GM12878 (cell line): ENCODE measurements at regions not wholly inside any gene's neighbourhood (a gene's known extent, or its start where the extent isn't known, plus 50 kb on each side); places are given as distances from the start of the nearest gene placed in this dataset.

Source experiments
- EZH2 ChIP-seq: IDR thresholded peaks from 2 replicates; pipeline ENCODE4 v1.6.1; 2012; ENCODE audit warnings: low read depth, mild to moderate bottlenecking, control low read depth, inconsistent platforms, low read length, borderline replicate concordance; ENCODE audit not compliant: control insufficient read depth
- IKZF2 ChIP-seq, 2 experiments: fragments of 450-650 bp; IDR thresholded peaks; 2 replicates each; pipeline ENCODE4 v1.6.1; 2017; ENCODE audit warnings: mild to moderate bottlenecking in 2 of 2, moderate library complexity in 2 of 2
- IRF4 ChIP-seq: IDR thresholded peaks from 2 replicates; pipeline ENCODE4 v1.6.1; 2011; ENCODE audit warnings: low read depth, low read length
- NR2F1 ChIP-seq: fragments of 450-650 bp; conservative IDR thresholded peaks from 2 replicates; pipeline ENCODE4 v1.6.1; 2017; ENCODE audit warnings: mild to moderate bottlenecking
- SMARCA5 ChIP-seq: fragments of 450-650 bp; IDR thresholded peaks from 2 replicates; pipeline ENCODE4 v1.6.1; 2017; ENCODE audit warnings: mild to moderate bottlenecking
- SMC3 ChIP-seq: IDR thresholded peaks from 2 replicates; pipeline ENCODE4 v1.6.1; 2011; ENCODE audit warnings: low read length, improper control_type of control experiment, borderline replicate concordance
- SPI1 ChIP-seq: IDR thresholded peaks from 2 replicates; pipeline ENCODE4 v1.6.1; 2011; ENCODE audit warnings: low read depth, mild to moderate bottlenecking, low read length, moderate library complexity, borderline replicate concordance; ENCODE audit not compliant: insufficient read depth
- TBL1XR1 ChIP-seq: IDR thresholded peaks from 2 replicates; pipeline ENCODE4 v1.6.1; 2012; ENCODE audit warnings: low read depth, low read length, improper control_type of control experiment
- TCF7 ChIP-seq: IDR thresholded peaks from 2 replicates; pipeline ENCODE4 v1.6.1; 2014; ENCODE audit warnings: antibody characterized with exemption, borderline replicate concordance
- TF ChIP-seq, protein P1 (sequence below): IDR thresholded peaks from 2 replicates; pipeline ENCODE4 v1.6.1; 2011; ENCODE audit warnings: low read depth, low read length, improper control_type of control experiment, borderline replicate concordance
- TF ChIP-seq, protein P2 (sequence below): fragments of 450-650 bp; IDR thresholded peaks from 2 replicates; pipeline ENCODE4 v1.6.1; 2017; ENCODE audit warnings: borderline replicate concordance
- TF ChIP-seq, protein P3 (sequence below), 3 experiments: IDR thresholded peaks in 2 of 3; conservative IDR thresholded peaks in 1 of 3; 2 replicates each; pipeline ENCODE4 v1.5.1; 2011; ENCODE audit warnings: low read depth in 3 of 3, low read length in 3 of 3, mild to moderate bottlenecking in 3 of 3, control low read depth in 2 of 3, moderate library complexity in 2 of 3, inconsistent platforms in 1 of 3, mixed read lengths in 1 of 3; ENCODE audit not compliant: control insufficient read depth in 2 of 3, insufficient read depth in 1 of 3; ENCODE audit errors: extremely low read depth in 1 of 3

DNA sequence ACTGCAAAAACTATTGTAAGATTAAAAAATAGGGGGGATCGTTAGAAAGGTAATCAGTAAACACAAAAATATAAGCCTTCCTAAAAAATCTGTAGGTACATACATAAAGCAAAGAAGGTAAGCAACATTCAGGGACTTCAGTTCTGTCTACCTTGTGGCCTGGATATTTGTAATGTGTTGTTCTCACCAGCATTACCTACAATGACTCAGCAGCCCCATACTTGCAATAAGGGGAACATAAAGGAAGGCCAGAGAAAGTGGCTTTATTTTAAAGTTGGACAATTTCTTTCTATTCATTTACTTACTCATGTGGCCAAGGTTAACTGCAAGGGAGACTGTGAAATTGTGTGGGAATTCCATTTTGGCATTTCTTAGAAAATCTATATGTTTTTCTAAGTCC is 277.2 kb upstream of the PREP start:
- no peak for TF ChIP-seq IRF4
- no peak for TF ChIP-seq NR2F1
- TF ChIP-seq, protein P1, sequence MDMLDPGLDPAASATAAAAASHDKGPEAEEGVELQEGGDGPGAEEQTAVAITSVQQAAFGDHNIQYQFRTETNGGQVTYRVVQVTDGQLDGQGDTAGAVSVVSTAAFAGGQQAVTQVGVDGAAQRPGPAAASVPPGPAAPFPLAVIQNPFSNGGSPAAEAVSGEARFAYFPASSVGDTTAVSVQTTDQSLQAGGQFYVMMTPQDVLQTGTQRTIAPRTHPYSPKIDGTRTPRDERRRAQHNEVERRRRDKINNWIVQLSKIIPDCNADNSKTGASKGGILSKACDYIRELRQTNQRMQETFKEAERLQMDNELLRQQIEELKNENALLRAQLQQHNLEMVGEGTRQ = no peak
- TF ChIP-seq, protein P2, sequence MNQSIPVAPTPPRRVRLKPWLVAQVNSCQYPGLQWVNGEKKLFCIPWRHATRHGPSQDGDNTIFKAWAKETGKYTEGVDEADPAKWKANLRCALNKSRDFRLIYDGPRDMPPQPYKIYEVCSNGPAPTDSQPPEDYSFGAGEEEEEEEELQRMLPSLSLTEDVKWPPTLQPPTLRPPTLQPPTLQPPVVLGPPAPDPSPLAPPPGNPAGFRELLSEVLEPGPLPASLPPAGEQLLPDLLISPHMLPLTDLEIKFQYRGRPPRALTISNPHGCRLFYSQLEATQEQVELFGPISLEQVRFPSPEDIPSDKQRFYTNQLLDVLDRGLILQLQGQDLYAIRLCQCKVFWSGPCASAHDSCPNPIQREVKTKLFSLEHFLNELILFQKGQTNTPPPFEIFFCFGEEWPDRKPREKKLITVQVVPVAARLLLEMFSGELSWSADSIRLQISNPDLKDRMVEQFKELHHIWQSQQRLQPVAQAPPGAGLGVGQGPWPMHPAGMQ = no peak
- no peak for TF ChIP-seq TBL1XR1
- TF ChIP-seq SMARCA5 = no peak
- TF ChIP-seq SPI1 = no peak
- TF ChIP-seq IKZF2 (IDR thresholded peaks at IDR 0.05) = no peak
- TF ChIP-seq TCF7 = no peak
- TF ChIP-seq, protein P3, sequence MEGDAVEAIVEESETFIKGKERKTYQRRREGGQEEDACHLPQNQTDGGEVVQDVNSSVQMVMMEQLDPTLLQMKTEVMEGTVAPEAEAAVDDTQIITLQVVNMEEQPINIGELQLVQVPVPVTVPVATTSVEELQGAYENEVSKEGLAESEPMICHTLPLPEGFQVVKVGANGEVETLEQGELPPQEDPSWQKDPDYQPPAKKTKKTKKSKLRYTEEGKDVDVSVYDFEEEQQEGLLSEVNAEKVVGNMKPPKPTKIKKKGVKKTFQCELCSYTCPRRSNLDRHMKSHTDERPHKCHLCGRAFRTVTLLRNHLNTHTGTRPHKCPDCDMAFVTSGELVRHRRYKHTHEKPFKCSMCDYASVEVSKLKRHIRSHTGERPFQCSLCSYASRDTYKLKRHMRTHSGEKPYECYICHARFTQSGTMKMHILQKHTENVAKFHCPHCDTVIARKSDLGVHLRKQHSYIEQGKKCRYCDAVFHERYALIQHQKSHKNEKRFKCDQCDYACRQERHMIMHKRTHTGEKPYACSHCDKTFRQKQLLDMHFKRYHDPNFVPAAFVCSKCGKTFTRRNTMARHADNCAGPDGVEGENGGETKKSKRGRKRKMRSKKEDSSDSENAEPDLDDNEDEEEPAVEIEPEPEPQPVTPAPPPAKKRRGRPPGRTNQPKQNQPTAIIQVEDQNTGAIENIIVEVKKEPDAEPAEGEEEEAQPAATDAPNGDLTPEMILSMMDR (IDR thresholded peaks at IDR 0.05 in 2 of 3, conservative IDR thresholded peaks at IDR 0.05 in 1 of 3; ENCODE audit: control insufficient read depth in 2 of 3, extremely low read depth in 1 of 3, insufficient read depth in 1 of 3, low read depth in 3 of 3, low read length in 3 of 3) = no peak
- TF ChIP-seq SMC3 = no peak
- no peak for TF ChIP-seq EZH2
